Occipital lobe (tissue), 1 donor: ENCODE measurements at regions not wholly inside any gene's neighbourhood (a gene's known extent, or its start where the extent isn't known, plus 50 kb on each side); places are given as distances from the start of the nearest gene placed in this dataset.
"Not testable (repeated sequence)": the region's sequence is repeated elsewhere in the genome, so short reads cannot be mapped to it uniquely, and the experiment has no call there.

Source experiments
- DNase-seq: peaks from one replicate; lab custom pipeline; 2025; lab: John Stamatoyannopoulos, UW

DNA sequence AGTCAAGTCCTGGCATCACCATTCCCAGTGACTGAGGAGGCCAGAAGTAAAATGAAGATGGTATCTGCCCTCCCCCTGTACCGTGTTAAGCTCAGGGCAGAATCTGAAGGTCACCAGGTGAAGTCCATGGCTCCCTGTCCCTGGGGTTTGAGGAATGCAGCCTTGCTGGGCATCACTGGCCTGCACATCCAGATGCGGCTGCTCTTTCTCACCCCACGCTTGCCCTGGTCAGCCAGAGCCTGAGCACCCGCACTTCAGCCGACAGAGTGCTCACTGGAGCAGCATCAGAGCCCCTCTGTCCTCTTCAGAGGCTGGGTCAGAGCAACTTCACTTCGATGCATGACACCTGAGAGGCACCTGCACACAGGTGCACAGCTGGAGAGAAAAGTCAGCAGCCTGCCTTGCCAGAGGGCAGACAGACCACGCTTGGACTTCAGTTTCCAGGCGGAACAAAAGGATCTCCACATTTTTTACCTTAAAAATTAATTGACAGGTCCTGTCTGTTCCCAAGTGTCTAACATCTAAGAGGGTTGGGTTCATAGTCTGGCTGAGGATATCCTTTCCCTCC, 267.3 kb downstream of the ANAPC1 start:
- DNase-seq, result no peak

DNA sequence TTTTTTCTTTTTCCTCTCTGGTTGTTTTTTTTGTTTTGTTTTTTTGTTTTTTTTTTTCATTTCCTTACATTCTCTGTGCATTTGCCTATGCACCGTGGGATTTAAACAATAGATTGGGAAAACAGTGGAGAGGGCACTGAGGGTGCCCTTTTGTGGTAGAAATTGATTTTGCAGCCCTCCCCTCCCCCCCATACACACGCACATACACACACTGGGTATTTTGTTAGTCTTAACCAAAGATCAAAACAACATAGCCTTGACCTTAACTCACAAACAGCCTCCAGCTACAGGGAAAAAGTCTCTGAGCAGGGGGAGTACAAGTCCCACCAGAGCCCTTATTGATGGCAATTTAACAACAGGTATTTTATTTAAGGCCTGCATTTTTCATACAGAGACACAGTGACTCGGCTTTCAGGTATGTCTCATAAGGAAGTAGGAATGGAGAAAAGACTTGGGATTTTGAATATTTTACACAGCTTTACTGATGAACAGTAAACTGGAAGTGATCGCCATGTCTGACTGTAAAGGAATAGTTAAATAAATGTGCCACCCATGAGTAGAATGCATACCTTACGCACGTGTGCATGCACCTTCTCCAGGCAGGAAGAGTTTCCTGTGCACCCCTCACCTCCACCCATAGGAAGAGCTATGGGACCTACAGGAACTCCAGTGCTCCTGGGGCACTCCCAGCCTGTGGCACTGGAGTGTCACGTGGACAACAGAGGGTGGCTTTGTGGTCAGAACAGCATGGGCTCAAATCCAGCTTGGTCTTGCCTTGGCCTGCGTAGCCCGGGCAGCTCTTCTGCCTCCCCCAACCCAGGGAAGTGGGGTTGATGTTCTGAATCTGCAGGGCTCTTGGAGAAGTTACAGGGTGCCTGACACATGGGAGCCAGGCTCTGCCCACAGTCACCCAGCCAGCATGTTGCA, 266.4 kb downstream of the ANAPC1 start:
- no peak for DNase-seq

DNA sequence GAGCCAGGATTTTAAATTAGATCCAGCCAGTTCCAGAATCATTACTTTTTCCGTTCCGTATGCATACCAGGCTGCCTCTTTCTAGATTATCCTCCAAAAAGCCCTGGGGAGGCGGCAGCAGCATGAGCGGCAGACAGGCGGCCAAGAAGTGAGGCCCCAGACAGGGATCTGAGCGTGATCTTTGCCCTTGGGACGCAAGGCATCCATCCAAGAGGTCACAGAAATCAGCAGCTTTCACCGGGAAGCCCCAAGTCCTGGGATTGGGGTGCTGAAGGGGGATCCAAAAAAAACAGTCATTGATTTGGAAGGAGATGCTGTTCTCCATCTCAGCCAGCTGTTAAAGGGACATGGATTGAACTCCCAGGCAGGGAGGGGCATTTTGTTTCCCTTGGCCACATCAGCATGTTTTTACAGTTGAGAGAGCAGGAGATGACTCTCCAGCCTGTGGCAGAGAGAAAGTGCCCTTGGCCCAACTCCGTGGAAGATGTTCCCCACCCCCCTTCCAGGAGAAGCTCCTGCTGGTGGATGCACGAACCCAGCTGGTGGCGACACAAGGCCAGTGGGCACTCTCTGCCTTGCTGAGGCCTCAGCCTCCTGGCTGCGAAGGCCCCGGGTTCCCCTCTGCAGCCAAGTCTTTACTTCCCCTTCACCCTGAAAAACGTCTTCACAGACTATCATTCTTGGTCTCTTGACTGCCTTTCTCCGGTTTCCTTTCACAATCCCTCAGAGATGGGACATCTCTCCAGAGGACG, 265.6 kb downstream of the ANAPC1 start:
- DNase-seq, result no peak

DNA sequence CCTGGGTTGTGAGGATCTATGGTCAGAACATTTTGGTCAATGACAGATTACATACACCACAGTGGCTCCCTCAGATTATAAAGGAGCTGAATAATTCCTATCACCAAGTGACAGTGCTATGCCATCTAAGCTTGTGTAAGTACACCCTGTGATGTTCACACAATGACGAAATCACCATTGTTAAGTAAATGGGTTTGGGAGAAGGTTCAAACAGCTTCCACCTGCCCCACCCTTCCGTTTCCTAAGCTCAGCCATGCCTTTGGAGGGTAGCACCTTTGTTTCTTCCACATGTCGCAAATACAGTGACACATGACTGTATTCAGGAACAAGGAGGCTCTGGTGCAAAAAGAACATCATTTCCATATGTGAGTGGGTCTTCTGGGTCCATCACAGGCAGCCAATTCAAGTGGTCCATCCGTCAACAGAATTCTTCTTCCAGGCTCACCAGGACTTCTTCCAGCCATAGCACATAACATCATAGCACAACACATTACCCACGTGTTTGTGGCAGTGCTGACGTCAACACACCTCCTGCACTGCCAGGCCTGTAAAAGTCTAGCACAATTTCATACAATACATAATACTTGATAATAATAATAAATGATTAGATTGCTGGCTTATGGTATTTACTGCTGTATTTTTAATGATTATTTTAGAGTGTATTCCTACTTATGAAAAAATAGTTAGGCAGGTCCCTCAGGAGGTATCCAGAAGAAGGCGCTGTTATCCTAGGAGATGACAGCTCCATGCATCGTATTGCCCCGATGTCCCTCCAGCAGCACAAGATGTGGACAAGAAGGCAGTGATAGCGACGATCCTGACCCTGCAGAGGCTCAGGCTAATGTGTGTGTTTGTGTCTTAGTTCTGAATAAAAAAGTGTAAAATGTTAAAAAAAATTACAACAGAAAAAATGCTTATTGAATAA, 264.8 kb downstream of the ANAPC1 start:
- DNase-seq, result no peak

DNA sequence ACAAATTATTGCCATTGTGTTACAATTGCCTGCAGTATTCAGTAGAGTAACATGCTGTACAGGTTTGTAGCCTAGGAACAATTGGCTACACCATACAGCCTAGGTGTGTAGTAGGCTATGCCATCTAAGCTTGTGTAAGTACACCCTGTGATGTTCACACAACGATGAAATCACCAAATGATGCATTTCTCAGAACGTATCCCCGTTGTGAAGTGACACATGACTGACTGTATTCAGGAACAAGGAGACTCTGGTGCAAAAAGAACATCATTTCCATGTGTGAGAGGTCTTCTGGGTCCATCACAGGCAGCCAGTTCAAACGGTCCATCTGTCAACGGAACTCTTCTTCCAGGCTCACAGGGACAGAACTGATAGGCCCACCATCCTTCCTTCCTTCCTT, 263.7 kb downstream of the ANAPC1 start:
- no peak for DNase-seq

DNA sequence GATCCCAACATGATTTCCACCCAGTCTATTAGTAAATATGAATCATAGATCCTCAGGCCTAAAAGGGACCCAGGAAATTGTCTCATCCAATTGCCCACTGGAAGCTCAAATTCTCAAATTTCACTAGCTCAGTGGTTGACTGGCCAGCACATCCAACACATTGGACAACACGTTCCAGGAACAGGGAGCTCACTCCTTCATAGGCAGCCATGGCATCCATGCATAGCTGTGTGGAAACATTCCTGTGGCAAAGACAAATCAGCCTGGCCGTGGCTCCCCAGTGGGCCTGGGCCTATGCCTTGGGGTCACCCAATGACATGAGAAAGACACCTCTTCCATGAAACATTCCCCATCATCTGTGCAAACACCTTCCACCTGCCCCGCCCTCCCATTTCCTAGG, 261.1 kb downstream of the ANAPC1 start:
- DNase-seq, result no peak

DNA sequence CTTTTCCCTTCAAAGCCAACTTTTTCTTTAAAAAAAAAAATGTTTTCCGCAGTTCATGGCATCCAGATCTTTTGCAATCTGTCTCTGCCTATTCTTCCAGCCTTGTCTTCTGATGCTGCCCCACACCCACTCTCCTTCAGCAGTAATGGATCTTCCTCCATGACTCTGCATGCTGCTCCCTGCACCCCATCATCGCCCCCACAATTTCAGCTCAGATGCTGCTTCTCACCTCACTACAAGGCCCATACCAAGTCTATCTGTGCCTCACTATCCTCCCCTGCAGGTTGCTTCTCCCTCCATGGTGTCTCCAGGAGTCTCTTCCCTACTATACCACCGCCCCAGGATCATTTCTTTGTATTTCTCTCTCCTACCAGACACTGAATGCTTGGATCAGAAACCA, 260.6 kb downstream of the ANAPC1 start:
- DNase-seq, result no peak

DNA sequence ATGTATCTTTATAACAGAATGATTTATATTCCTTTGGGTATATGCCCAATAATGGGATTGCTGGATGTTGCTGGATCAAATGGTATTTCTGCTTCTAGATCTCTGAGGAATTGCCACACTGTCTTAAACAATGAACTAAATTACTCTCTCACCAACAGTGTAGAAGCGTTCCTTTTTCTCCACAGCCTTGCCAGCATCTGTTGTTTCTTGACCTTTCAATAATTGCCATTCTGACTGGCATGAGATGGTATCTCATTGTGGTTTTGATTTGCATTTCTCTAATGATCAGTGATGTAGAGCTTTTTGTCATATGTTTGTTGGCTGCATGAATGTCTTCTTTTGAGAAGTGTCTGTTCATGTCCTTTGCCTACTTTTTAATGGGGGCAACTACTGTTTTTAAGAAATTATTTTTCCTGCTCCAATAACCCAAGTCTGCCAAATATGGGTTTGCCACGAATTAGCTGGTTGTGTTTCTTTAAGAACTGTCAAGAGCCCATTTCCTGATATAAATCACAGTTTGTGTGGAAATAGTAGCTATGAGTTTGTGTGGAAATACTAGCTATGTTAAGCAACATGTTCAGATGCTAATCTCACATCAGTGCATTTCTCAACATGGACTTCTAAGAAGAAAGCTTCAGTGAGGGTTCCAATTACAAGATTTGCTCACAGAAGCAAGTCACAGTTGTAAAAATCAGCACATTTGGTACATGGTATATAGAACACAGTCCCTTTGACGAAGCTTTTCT, 259.4 kb downstream of the ANAPC1 start:
- DNase-seq, result no peak

DNA sequence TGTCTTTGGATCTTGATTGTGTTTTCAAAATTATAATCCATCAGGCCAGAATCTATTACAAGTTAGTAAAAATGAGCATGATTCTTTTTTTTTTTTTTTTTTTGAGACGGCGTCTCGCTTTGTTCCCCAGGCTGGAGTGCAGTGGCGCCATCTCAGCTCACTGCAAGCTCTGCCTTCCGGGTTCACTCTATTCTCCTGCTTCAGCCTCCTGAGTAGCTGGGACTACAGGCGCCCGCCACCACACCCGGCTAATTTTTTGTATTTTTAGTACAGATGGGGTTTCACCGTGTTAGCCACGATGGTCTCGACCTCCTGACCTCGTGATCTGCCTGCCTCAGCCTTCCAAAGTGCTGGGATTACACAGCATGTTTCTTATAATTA, 258.8 kb downstream of the ANAPC1 start:
- not testable (repeated sequence) for DNase-seq

DNA sequence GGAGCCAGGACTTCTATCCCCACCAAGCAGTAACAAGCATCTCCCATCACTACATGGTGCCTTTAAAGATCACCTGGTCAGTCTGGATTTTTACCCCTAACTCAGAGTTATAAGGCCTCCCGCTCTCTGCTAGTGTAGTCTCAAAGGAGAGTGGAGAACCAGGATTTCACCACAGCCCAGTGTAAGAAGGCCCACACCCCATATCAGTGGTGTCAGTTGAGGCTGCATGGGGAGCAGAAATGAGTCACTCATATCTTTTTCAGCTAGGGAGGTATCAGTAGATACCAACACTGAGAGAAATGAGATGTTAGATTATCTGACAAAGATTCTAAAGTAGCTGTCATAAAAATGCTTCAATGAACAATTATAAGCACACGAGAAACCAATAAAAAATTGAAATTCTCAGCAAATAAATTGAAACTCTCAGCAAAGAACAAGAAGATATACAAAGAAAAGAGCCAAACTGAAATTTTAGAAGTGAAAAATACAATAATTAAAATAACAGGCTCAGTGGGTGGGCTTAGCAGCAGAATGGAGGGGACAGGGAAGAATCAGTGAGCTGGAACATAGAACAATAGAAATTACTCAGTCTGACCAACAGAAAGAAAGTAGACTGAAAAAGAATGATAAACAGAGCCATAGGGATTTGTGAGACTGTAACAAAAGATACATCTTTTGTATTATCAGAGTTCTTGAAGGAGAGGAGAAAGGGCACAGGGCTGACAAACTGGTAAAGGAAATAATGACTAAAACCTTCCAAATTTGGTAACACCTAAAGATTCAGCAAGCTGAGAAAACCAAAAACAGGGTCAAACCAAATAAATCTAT, 257.7 kb downstream of the ANAPC1 start:
- DNase-seq, result no peak

DNA sequence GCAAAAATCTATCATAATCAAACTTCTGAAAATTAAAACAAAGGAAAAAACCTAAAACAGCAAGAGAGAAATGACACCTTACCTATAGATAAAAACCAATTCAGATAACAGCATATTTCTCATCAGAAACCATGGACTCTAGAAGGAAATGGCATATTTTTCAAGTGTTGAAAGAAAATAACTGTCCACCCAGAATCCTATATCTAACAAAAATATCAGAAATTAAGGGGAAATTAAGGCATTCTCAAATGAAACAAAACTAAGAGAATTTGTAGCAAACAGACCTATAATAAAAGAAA, 257.2 kb downstream of the ANAPC1 start:
- DNase-seq, result no peak

DNA sequence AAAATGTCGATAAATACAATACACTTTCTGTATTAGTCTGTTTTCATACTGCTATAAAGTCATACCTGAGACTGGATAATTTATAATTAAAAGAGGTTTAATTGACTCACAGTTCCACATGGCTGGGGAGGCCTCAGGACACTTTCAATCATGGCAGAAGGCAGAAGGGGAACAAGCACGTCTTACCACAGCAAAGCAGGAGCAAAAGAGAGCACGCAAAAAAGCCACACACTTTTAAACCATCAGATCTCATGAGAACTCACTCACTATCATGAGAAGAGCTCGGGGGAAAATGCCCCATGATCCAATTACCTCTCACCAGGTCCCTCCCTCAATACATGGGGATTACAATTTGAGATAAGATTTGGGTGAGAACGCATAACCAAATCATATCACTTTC, 256.7 kb downstream of the ANAPC1 start:
- DNase-seq, result no peak

DNA sequence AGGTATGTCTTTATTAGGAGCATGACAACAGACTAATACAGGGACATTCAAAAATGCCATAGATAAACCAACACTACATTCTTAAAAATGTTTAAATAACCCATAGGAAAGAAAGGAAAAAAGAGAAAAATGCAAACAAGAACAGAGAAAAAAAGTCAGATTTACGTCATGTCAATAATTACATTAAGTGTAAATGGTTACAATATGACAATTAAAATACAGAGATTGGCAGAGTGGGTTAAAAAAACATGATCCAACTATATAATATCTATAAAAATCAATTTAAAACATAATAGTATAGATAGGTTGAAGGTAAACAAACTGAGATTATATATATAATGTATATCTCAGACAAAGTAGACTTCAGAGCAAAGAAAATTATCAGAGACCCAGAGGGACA, 255.8 kb downstream of the ANAPC1 start:
- DNase-seq, result no peak

DNA sequence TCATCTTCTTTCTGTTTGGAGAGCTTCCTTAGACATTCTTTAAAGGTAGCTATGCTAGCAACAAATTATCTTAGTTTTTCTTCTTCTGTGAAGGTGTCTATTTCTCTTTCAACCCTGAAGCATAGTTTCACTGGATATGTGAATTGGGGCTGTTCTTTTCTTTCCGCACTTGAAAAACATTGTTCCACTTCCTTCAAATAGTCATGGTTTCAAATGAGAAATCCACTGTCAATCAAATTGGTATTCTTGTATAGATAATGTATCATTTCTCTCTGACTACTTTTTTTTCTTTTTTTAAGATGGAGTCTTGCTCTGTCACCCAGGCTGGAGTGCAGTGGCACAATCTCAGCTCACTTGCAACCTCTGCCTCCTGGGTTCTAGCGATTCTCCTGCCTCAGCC, 254.0 kb downstream of the ANAPC1 start:
- no peak for DNase-seq

DNA sequence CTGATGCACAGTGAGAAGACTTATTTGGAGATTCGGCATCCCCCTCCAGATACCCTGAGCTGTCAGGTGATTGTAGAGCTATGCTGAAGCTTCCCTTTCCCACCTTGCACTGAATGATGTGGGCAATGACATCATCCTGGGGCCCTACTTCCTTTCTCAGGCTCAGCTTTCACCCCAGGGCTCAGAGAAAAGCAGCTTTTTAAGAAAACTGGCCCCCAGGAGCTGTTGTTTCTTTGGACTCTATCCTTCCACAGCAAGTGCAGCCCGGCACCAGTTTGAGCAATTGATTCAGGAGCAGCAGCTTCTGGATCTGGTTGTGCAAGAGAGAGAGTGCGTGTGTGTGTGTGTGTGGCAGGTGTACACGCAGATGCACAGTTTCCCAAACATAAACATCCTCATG, 251.3 kb downstream of the ANAPC1 start:
- no peak for DNase-seq

DNA sequence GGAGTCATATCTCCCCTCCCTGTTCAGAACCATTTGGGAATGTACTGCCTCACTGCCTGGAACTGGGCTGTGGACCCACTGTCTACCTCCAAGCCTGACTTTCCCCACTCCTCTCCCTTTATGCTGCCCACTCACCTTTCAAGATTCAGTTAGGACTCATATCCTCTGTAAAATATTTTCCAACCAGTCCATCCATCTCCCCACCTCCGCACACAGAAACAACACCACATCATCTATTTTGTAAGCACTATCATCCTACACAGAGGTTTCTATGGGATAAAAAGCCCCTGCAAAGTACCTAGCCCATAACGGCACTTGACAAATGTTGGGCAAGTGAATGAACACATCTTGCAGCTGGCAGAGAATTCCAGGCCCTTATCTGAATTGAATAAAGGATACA, 250.8 kb downstream of the ANAPC1 start:
- no peak for DNase-seq

DNA sequence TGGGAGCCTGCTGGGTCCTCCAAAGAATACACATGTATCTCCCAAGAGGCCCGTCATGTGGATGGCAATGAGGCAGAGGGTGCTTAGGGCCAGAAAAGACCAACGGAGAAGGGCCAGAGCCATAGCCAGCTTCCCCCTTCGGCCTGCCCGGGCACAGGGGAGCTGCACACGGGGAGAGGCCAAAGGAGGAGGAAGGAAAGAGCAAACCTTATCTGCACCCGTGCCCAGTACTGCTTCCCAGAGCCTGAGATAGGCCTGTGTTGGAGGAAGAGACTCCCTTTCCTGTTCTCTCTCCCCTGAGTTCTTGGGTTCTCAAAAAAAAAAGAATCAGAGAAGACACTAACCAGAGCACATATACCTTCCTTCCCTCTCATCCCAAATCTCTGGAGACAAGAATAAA, 250.3 kb downstream of the ANAPC1 start:
- DNase-seq, result no peak

DNA sequence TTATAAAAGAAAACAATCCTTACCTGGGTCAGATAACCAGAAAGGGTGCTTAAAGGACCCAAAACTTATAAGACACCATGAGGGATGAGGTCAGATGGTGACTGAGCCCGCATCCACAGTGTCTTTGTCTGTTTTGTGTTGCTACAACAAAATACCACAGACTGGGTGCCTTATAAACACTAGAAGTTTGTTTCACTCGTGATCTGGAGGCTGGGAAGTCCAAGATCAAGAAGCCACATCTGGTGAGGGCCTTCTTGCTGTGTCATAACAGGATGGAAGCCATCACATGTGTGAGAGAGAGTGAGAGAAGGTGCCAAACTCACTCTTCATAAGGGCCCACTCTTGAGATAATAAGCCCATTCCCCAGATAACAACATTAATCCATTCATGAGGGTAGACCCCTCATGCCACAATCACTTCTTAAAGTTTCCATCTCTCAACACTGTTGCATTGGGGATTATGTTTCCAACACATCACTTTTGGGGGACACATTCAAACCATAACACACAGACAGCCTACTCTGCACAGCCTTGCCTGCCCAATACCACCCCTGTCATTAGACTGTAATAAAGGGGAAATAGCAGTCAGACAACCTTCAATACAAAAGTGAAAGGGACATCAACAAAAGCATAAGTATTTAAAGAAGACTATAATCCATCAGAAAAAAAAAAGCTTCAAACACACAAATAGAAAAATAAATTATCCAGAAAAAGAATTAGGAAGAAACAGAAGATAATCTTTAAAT, 249.8 kb downstream of the ANAPC1 start:
- no peak for DNase-seq

DNA sequence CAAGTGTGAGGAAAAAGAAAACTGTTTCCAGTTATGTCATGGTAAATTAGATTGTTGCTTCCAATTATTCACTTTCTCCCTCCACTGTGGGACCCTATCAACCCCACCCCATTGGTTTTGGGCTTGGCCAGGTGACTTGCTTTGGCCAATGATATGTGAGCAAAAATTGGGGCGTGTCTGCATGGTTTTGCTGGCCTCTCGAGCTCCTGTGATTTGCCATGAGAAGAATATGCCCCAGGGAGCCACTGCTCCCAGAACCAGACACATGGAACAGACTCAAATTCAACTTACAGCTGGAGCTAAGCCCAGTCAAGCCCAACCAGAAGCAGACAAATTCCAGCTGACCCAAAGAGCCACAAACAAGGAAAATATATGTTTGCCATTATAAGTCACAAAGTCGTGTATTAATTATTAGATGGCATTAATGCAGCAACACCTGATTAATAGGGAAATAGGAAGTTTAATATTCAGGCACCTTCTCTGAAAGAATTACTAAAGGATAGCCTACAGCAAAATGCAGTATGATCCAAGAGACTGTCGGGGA, 248.9 kb downstream of the ANAPC1 start:
- DNase-seq, result no peak
